Natural killer cell (primary cell): ENCODE measurements at regions not wholly inside any gene's neighbourhood (a gene's known extent, or its start where the extent isn't known, plus 50 kb on each side); places are given as distances from the start of the nearest gene placed in this dataset.

Experiments used
- ATAC-seq, 3 donors: fragments of 150-1000 bp in 2 of 3; fragments of 200-7000 bp in 1 of 3; cut with Tn5 transposase; 1 replicate in 1 of 3; 2 replicates in 2 of 3; pipeline ENCODE4 v1.10.0; 2021; ENCODE audit warnings: mild to moderate bottlenecking in 2 of 3, moderate library complexity in 2 of 3
- DNase-seq, 2 donors: peaks; one replicate each; pipeline versions ENCODE4 v3.0.0 to v3.0.0-alpha.2; 2013 to 2021; ENCODE audit warnings: mixed read lengths in 1 of 2
- H3K27ac ChIP-seq: one replicate; pipeline ENCODE4 v1.5.1; 2013; ENCODE audit warnings: mild to moderate bottlenecking, low read length
- H3K27me3 ChIP-seq: one replicate; pipeline ENCODE4 v1.6.1; 2013; ENCODE audit warnings: low read length; ENCODE audit not compliant: control insufficient read depth, insufficient read depth
- H3K36me3 ChIP-seq: one replicate; pipeline ENCODE4 v1.6.1; 2013; ENCODE audit warnings: low read length; ENCODE audit not compliant: control insufficient read depth, insufficient read depth
- H3K4me1 ChIP-seq: one replicate; pipeline ENCODE4 v1.6.1; 2013; ENCODE audit warnings: low read length; ENCODE audit not compliant: control insufficient read depth, insufficient read depth
- H3K4me3 ChIP-seq: one replicate; pipeline ENCODE4 v1.5.1; 2013; ENCODE audit warnings: low read length
- H3K9me3 ChIP-seq: one replicate; pipeline ENCODE4 v1.6.1; 2013; ENCODE audit warnings: low read length; ENCODE audit not compliant: control insufficient read depth, insufficient read depth
- H3K27ac Mint-ChIP-seq, 2 donors: one replicate each; pipeline ENCODE4 v1.8.0; 2022; ENCODE audit warnings: mild to moderate bottlenecking in 2 of 2, mixed read lengths in 2 of 2, moderate library complexity in 1 of 2
- H3K27me3 Mint-ChIP-seq, 2 donors: one replicate each; pipeline ENCODE4 v1.8.0; 2022; ENCODE audit warnings: low read depth in 2 of 2, mixed read lengths in 2 of 2
- H3K36me3 Mint-ChIP-seq: one replicate; pipeline ENCODE4 v1.8.0; 2022; ENCODE audit warnings: mixed read lengths
- H3K4me1 Mint-ChIP-seq, 2 donors: one replicate each; pipeline ENCODE4 v1.8.0; 2022; ENCODE audit warnings: mixed read lengths in 2 of 2
- H3K4me3 Mint-ChIP-seq: one replicate; pipeline ENCODE4 v1.8.0; 2022; ENCODE audit warnings: mild to moderate bottlenecking, moderate library complexity, mixed read lengths
- H3K9me3 Mint-ChIP-seq, 2 donors: one replicate each; pipeline ENCODE4 v1.8.0; 2022; ENCODE audit warnings: mixed read lengths in 2 of 2
- WGBS: methylation state at CpG from one replicate; pipeline ENCODE4 v1.1.7; 2013; ENCODE audit warnings: missing lambda C conversion rate; ENCODE audit not compliant: insufficient coverage; 5-methylcytosine and 5-hydroxymethylcytosine counted together
- intact Hi-C: fragments of 100-400 bp; cut with micrococcal nuclease; formaldehyde crosslinking; loops from one replicate; pipeline ENCODE4 v1.14.2; 2022
- TF ChIP-seq, protein P1 (sequence below): fragments of 200-600 bp; IDR thresholded peaks from one replicate; pipeline ENCODE4 v1.8.0; 2022; ENCODE audit warnings: antibody characterized with exemption

- no peaks in the 10 kb centered on the region for H3K36me3 Mint-ChIP-seq
- 86% methylated on average over 5 of the region's 5 CpGs for WGBS
- no peak overlapping the region for H3K4me3 ChIP-seq
- peaks cover 25% of the 10 kb centered on the region for H3K4me1 ChIP-seq
- no peak overlapping the region for H3K27ac ChIP-seq
- no peaks in the 10 kb centered on the region for H3K36me3 ChIP-seq
- no peak overlapping the region for H3K4me3 Mint-ChIP-seq
- no peaks in the 10 kb centered on the region for H3K27me3 ChIP-seq
- peaks cover 0 to 7% of the 10 kb centered on the region in 2 donors for H3K4me1 Mint-ChIP-seq
- ATAC-seq (no peak), DNase-seq (no peak)
- no peak overlapping the region for H3K27ac Mint-ChIP-seq
- TF ChIP-seq, protein P1, sequence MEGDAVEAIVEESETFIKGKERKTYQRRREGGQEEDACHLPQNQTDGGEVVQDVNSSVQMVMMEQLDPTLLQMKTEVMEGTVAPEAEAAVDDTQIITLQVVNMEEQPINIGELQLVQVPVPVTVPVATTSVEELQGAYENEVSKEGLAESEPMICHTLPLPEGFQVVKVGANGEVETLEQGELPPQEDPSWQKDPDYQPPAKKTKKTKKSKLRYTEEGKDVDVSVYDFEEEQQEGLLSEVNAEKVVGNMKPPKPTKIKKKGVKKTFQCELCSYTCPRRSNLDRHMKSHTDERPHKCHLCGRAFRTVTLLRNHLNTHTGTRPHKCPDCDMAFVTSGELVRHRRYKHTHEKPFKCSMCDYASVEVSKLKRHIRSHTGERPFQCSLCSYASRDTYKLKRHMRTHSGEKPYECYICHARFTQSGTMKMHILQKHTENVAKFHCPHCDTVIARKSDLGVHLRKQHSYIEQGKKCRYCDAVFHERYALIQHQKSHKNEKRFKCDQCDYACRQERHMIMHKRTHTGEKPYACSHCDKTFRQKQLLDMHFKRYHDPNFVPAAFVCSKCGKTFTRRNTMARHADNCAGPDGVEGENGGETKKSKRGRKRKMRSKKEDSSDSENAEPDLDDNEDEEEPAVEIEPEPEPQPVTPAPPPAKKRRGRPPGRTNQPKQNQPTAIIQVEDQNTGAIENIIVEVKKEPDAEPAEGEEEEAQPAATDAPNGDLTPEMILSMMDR: no peak
- H3K27me3 Mint-ChIP-seq: peaks cover 0 to 14% of the 10 kb centered on the region in 2 donors
- H3K9me3 ChIP-seq: no peaks in the 10 kb centered on the region
- intact Hi-C loops: no loop called here
- no peaks in the 10 kb centered on the region for H3K9me3 Mint-ChIP-seq
These were observed 71.6 kb downstream of the EPHB3 start for GRCh38 chr3:184633237-184633579.

- Mint-ChIP-seq H3K9me3 (no peaks in the 10 kb centered on the region), H3K4me1 (peaks cover 0 to 7% of the 10 kb centered on the region in 2 donors), H3K27ac (no peak overlapping the region), H3K27me3 (peaks cover 0 to 14% of the 10 kb centered on the region in 2 donors), H3K4me3 (no peak overlapping the region), H3K36me3 (no peaks in the 10 kb centered on the region)
- DNase-seq (no peak), ATAC-seq (no peak)
- H3K9me3 ChIP-seq: no peaks in the 10 kb centered on the region
- peaks cover 23% of the 10 kb centered on the region for H3K4me1 ChIP-seq
- intact Hi-C loops: no loop called here
- TF ChIP-seq, protein P1: no peak
- H3K36me3 ChIP-seq: no peaks in the 10 kb centered on the region
- H3K27me3 ChIP-seq: no peaks in the 10 kb centered on the region
- no peak overlapping the region for H3K4me3 ChIP-seq
- H3K27ac ChIP-seq: no peak overlapping the region
- WGBS: 92% methylated on average over 11 of the region's 11 CpGs
These were observed 71.1 kb downstream of the EPHB3 start for GRCh38 chr3:184632551-184633236.
